ENCODE measurements at regions not wholly inside any gene's neighbourhood (a gene's known extent, or its start where the extent isn't known, plus 50 kb on each side); places are given as distances from the start of the nearest gene placed in this dataset.

- no peak overlapping the region for H3K18ac ChIP-seq (ENCODE audit: extremely low read depth, low read length)
- no peak for TF ChIP-seq HDAC6 (IDR thresholded peaks at IDR 0.05; ENCODE audit: low read depth, low read length)
- no peak for TF ChIP-seq TEAD4 (IDR thresholded peaks at IDR 0.05; ENCODE audit: low read depth, low read length)
- TF ChIP-seq SRF (IDR thresholded peaks at IDR 0.05; ENCODE audit: low read depth, low read length): no peak
- TF ChIP-seq, protein P1, sequence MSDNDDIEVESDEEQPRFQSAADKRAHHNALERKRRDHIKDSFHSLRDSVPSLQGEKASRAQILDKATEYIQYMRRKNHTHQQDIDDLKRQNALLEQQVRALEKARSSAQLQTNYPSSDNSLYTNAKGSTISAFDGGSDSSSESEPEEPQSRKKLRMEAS (IDR thresholded peaks at IDR 0.05): no peak
- no peak overlapping the region for H2BK120ac ChIP-seq (replicated peaks; ENCODE audit: low read depth, low read length)
- H3K4me2 ChIP-seq (ENCODE audit: insufficient read depth in 1 of 2, low read depth in 2 of 2, low read length in 2 of 2): no peak overlapping the region
- H3K36me3 ChIP-seq (ENCODE audit: control insufficient read depth in 2 of 4, insufficient read depth in 4 of 4, low read length in 3 of 4): no peaks in the 10 kb centered on the region; a peak in 1 of 8 replicates
- DNase-seq (ENCODE audit: low read depth in 1 of 2, low spot score in 2 of 2): no peak
- no peak overlapping the region for H3K4me3 ChIP-seq (ENCODE audit: extremely low read depth in 1 of 4, insufficient read depth in 2 of 4, low read depth in 3 of 4, low read length in 4 of 4)
- H2AK5ac ChIP-seq (ENCODE audit: low read depth, low read length): no peak overlapping the region
- peaks cover 0 to 6% (median 2%) of the 10 kb centered on the region in 4 experiments; a peak in 1 of 7 replicates for H3K4me1 ChIP-seq (replicated peaks in 1 of 4; ENCODE audit: control insufficient read depth in 3 of 4, insufficient read depth in 4 of 4, low read length in 3 of 4)
- no peak overlapping the region for H4K8ac ChIP-seq (ENCODE audit: extremely low read depth, insufficient read depth, low read length)
- CTCF ChIA-PET (ENCODE audit: partially characterized antibody): interaction anchor here (1.0 kb wide), 1 partner anchor 455 kb away, joined by 3 read pairs; no protein-coding TSS in a partner anchor
- H3K27ac ChIP-seq (ENCODE audit: low read depth, low read length): no peak overlapping the region
- no peak for FAIRE-seq
- no peak overlapping the region for H2BK5ac ChIP-seq (ENCODE audit: low read depth, low read length)
- H3K27me3 ChIP-seq (replicated peaks in 1 of 4; ENCODE audit: control insufficient read depth in 3 of 4, extremely low read depth in 1 of 4, insufficient read depth in 3 of 4, low read length in 3 of 4): no peaks in the 10 kb centered on the region
- no peak overlapping the region for H2BK15ac ChIP-seq (ENCODE audit: low read length)
- H3K56ac ChIP-seq (replicated peaks; ENCODE audit: insufficient read length, low read depth, low read length): no peak overlapping the region
- POLR2A ChIA-PET (ENCODE audit: partially characterized antibody): no interaction called here
- no peaks in the 10 kb centered on the region for H3K23me2 ChIP-seq (ENCODE audit: low read depth, low read length)
- no peak overlapping the region for H4K5ac ChIP-seq (ENCODE audit: insufficient read length, low read depth, low read length)
- no peak overlapping the region for H3K14ac ChIP-seq (ENCODE audit: insufficient read length)
- H2BK12ac ChIP-seq (ENCODE audit: low read depth, low read length): no peak overlapping the region
- no peak overlapping the region for H2BK20ac ChIP-seq (ENCODE audit: low read length)
- no peaks in the 10 kb centered on the region for H4K20me1 ChIP-seq (replicated peaks in 1 of 2; ENCODE audit: control insufficient read depth in 1 of 2, insufficient read depth in 2 of 2, low read length in 2 of 2)
- 86% methylated on average over 2 of the region's 2 CpGs; no CpG with 5 or more reads in 1 of the 2 experiments for WGBS, 2 experiments (ENCODE audit: extremely low coverage in 1 of 2, insufficient coverage in 1 of 2, insufficient read length in 1 of 2, insufficient replicate concordance in 2 of 2, low coverage in 1 of 2, low lambda C conversion rate in 2 of 2, missing lambda C conversion rate in 1 of 2)
- H3K9ac ChIP-seq (replicated peaks in 1 of 4; ENCODE audit: extremely low read depth in 1 of 4, low read depth in 3 of 4, low read length in 3 of 4): no peak overlapping the region
- H4K91ac ChIP-seq (replicated peaks; ENCODE audit: insufficient read length, low read length): no peak overlapping the region
- H3K79me2 ChIP-seq (ENCODE audit: control insufficient read depth in 1 of 2, insufficient read depth in 2 of 2, low read length in 2 of 2): no peaks in the 10 kb centered on the region
- no peaks in the 10 kb centered on the region for H3K9me3 ChIP-seq (ENCODE audit: insufficient read depth in 2 of 2, low read depth in 1 of 2, low read length in 1 of 2)
- H2AFZ ChIP-seq (ENCODE audit: low read length): no peak overlapping the region
- no peak overlapping the region for H3K4ac ChIP-seq (replicated peaks; ENCODE audit: insufficient read length, low read depth, low read length)
- no peaks in the 10 kb centered on the region for H3K79me1 ChIP-seq (ENCODE audit: low read depth, low read length)
- no peak overlapping the region for H3K23ac ChIP-seq (ENCODE audit: insufficient read length)
Measured at GRCh38 chr2:188050726-188051125, 240.9 kb upstream of the GULP1 start.

Measured in H1 (cell line).